Islet precursor cell (in vitro differentiated cells): ENCODE measurements at regions not wholly inside any gene's neighbourhood (a gene's known extent, or its start where the extent isn't known, plus 50 kb on each side); places are given as distances from the start of the nearest gene placed in this dataset.
A peak's percentile ranks its signal among the peaks of the same experiment; 100 is the strongest.
"Not testable (repeated sequence)": the region's sequence is repeated elsewhere in the genome, so short reads cannot be mapped to it uniquely, and the experiment has no call there.

Experiments used
- DNase-seq: peaks from one replicate; pipeline ENCODE4 v3.0.0-alpha.2; 2018

DNA sequence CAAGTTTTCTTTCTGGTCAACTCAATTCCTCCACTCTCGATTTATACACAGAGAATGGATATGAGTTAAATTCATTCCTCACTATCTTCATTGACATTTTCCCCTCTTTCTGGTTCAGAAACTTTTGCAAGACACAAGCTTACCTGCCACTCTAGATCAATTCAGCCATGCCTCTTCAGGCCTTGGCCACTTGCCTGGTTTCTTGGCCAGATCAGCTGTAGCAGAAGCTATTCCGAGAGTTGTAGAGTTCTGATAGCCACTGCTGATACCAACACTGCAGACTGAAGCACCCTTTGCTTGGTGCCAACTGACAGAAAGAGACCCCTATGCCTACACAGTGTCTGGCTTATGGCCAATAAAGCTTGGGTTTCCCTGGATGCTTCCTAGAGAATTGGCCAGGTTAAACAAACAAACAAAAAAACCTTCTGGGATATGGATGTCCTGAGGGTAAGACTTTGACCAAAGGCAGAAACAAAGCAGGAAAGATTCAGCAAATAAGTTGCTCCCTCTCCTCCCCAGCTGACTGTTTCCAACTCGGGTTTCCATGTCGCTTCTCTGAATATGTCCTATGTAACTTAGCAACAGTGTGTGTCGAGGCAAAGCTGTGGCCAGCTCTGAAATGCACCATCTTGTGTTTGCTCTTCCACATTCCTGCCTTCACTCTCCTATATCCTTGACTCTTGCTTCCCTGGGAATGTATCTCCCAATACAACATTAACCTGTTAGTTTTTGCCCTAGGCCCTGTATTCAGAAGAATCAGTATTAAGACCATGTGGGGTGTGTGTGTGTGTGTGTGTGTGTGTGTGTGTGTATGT, 521.6 kb downstream of the EPHA3 start:
- DNase-seq = no peak

DNA sequence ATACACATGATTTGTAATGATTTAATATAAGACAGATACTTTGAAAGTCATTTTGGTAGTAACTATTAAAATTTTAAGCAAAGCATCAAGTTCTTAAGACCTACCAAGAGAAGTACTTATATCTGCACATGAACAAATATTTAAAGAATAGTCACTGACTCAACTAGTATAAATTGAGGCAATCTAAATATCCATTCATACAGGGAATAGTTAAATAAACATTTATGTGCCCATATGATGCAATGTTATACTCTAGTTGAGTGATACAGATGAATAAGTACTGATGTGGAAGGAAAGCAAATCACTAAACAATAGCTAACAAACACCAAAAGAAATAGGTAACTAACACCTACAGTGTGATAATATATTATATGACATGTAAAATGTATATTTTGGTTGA, 527.7 kb downstream of the EPHA3 start:
- DNase-seq = no peak

DNA sequence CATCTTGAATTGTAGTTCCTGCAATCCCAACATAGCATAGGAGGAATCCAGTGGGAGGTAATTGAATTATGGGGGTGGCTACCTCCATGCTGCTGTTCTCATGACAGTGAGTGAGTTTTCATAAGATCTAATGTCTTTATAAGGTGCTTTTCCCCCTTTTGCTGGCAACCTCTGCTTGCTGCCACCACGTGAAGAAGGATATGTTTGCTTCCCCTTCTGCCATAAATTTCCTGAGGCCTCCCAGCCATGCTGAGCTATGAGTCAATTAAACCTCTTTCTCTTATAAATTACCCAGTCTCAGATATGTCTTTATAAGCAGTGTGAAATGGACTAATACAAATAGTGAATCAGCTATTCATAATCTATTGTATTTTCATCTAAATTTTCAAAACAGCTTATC, 537.3 kb downstream of the EPHA3 start:
- no peak for DNase-seq

DNA sequence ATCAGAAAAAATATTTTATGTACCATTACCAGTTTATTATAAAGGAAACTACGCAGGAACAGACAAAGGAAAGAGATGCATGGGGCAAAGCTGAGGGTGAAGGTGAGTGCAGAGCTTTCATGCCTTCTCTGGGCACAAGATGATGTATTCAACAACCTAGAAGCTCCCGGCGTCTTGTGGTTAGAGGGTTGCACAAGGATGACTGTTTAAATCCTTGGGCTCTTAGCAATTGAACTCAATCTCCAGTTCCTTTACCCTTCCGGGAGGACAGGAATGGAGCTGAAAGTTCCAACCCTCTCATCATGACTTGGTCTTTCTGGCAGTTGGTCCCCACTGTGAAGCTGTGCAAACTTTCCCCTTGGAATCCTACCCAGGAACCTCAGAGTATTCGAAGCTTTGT, 542.0 kb downstream of the EPHA3 start:
- DNase-seq = no peak

DNA sequence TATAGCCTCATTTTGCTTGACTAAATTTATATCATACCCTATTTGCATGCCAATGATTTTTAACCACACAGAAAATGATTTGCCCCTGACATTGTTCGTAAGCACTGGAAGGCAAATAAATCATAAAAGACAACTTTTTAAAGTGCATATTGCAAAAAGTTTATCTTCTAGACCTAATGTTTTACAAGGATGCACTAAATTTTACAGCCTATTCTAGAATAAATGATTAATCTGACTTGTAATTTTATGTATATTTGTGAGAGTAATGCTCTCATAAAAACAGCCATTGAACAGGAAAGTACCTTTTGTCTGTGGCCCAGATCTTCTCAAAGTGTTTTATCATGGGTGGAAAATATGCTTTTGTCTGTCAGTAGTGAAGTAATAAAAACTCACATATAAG, 546.6 kb downstream of the EPHA3 start:
- no peak for DNase-seq

DNA sequence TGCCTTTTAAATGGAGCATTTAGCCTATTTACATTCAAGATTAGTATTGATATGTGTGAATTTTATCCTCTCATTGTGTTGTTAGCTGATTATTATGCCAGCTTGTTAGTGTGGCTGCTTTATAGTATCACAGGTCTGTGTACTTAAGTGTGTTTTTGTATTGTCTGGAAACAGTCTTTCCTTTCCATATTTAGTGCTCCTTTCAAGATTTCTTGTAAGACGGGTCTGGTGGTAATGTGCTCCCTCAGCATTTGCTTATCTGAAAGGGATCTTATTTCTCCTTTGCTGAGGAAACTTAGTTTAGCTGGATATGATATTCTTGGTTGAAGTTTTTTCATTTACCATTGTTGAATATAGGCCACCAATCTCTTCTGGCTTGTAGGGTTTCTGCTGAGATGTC, 549.0 kb downstream of the EPHA3 start:
- DNase-seq = no peak

DNA sequence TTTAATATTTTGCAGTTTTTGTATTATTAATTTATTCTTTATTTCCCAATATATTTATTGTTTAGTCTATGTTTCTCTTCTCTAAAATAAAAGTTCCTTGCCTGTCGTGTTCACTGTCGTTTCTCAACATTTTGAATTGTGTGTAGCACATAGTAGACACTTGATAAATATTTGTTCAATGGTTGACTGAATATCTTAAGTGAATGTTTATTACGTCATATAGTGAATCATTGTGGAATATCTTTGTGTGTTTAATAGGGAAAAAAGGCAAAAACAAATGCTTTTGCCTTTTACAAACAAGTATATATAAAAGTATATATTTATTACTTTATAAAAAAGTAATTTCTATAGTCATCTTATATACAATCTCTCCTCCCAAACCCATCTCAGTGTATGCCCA, 572.3 kb downstream of the EPHA3 start:
- no peak for DNase-seq

DNA sequence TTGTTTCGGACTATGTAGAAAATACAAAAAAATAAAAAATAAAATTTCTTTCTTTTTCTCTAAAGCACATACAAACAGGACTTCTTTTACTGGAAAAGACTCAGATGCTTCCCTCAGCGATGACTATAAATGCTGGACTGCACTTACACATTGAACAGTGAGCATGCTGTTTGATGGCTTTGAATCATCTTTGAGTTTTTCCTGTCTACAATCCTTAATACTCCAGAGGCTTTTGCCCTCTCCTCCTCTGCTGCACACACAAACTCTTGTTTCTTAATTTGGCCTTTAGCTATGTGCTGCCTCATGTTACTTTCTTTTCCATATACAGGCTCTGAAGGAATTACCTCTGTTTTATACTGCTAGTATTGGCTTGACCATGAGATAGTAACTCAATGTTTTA, 575.1 kb downstream of the EPHA3 start:
- DNase-seq = no peak

DNA sequence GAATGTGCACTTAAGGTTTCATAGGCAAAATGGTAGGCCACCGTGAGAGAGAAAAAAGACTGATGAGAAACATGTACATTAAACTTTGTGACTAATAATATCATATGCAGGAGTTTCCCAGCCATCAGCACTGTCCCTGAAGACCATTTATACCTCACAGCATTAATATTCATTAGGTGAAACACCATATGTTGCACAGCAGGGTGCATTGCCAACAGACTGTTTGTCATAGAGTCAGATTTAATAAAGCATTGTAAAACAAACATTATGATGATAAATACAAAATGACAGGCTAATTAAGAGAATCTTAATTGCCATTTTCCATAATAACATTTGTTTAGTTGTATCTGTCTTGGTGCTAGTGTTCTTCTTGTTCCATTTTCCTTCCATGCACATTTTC, 578.3 kb downstream of the EPHA3 start:
- no peak for DNase-seq

DNA sequence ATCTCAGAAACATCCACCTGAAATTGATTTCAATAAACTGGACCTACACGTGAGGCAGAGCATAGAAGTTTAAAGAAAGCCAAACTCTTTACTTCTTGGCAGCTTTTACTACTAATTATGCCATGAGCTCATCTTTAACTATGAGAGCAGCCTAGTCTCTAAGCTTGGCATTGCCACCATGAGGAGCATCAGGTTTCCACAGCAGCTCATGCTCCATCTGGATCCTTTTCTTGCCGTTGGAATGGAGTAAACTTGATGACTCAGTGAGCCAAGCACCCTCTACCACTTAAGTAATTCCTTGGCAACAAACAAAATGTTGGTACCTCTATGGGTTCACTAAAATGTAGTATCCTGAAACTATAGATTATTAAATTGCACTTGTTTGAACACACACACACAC, 583.2 kb downstream of the EPHA3 start:
- DNase-seq = no peak

DNA sequence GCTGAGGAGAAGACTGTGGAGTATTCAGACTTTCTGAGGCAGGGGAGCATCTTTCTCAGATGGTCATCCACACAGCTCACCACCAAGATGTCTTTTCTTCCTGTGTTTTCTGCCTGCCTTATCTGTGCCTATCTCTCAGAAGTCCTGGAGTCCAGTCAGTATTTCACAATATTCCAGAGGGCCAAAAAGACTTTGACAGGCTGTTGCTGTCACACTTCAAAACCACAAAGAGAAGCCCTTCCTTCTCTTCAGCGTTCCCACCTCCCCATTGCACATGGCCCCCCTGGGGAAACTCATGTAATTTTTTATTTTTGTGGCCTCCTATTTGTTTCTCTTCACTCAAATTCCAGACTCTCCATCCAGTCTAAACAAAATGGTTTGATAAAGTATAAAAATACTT, 585.2 kb downstream of the EPHA3 start:
- no peak for DNase-seq

DNA sequence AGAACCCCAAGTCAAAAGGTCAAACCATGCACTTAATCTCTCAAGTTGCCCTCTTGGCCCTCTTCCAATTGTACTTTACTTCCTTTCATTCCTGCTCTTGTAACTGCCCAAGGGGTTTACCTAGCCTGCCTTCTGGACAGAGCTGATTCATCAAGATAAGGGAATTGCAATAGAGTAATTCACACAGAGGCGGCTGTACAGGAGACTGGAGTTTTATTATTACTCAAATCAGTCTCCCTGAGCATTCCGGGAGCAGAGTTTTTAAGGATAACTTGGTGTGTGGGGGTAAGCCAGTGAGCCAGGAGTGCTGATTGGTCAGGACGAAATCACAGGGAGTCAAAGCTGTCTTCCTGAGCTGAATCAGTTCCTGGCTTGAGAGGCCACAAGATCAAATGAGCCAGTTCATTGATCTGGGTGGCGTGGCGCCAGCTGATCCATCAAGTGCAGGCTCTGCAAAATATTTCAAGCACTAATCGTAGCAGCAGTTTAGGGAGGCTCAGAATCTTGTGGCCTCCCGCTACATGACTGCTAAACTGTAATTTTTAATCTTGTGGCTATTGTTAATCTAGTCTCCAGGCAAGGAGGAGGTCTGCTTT, 590.0 kb downstream of the EPHA3 start:
- no peak for DNase-seq

DNA sequence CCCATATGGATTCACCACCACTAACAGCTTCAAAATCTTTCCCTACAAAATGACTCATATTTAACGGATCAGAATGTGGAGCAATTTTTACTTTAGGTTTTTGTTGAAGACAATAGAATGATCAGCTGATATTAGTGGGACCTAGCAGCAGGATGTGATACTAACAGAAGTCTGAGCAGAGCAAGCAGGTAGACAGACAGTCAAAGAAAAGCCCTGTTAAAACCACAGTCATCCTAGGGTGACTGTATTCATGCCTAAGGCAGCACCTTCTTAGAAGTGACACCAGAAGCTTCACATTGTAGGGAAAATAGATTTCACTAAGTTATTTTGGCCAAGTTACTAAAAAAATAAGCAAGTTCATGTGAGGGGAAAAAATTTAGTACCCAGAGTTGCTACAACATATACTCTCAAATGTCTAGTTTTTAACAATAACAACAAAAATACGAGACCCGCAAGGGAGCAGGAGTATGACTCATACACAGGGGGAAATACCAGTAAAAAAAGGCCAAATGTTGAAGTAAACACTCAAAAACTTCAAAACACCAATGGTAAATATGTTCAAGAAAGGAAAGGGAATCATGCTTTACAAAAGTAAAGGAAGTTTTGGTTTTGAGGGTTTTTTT, 590.9 kb downstream of the EPHA3 start:
- DNase-seq = no peak

DNA sequence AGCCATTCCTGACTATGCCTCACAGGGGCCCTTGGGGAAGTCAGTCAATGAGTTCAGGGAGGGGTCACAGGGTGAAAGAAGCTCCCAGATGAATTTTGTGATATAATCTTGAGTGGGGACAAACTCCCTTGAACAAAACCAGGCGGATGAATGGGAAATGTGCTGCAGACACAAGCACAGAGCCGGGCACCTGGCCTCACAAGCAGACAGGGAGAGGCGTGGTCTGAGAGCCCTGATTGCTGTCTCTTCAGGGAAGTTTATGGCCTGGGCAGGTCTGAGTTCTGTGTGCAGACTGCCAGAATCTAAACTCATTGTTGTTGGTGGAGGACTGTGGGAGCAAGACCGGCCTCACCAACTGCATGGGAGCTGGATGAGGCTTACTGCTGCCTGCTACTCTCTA, 591.8 kb downstream of the EPHA3 start:
- DNase-seq = no peak

DNA sequence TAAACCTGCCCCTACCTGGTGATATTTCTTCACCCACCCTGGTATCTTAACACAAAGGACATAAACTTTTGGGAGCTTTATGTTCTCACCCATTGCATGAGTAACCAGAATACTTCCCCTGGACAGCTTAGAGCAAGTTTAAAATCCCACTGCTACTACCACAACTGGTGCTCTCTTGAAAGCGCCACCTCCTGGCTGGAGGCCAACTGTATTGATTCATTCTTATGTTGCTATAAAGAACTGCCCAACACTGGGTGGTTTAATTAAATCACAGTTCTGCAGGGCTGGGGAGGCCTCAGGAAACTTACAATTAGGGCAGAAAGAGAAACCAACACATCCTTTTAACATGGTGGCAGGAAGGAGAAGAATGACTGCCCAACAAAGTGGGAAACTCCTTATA, 592.4 kb downstream of the EPHA3 start:
- no peak for DNase-seq

DNA sequence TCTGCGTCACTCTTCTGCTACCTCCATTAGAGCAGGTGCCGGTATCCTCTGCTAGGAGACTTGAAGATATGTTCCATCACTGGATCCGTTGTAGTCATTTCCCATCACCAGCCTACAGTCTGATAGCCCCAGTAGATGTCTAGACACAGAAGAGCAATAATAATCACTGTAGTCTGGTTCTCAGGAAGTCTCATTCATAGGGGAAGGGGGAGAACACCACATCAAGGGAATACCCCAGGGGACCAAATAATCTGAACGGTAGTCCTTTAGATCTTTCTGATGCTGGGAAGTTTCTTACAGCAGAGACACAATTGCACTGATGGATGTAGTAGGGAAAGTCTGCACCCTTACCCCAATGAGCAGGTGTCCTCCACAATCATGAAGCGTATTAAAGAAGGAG, 595.0 kb downstream of the EPHA3 start:
- no peak for DNase-seq

DNA sequence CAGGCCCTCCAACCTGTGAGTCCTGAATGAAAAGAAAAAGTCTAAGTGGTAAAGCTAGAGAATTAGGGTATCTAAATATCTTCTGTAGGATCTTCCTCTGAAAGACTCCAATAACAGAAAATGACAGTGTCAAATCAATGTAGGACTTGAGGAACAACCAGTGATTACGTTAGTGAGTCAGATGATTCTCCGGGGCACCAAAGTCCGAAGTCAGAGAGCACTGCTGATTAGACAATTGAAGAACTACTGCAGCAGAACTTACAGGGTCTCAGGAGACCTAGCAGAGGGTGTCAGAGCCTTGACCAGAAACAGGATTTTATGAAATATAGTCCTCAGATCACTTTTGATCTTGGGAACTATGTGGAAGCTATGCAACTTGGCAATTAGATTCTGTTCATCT, 605.8 kb downstream of the EPHA3 start:
- DNase-seq = no peak

DNA sequence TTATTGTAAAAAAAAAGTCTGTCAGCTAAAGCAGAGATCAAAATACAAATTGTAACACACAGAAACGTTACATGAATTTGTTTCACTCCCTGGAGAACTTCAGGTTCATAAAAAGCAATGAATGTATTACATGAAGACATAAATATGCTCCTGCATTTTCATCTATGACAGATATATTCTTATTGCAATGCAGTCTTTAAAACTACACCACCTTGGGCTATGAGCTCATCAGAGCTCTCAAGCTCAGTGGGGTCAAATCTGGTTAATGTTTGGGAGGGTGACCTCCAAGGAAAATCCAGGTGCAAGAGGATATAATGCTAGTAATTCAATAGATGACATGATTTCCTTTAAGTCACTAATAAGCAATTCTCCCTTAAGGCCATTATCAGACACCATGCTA, 606.8 kb downstream of the EPHA3 start:
- no peak for DNase-seq

DNA sequence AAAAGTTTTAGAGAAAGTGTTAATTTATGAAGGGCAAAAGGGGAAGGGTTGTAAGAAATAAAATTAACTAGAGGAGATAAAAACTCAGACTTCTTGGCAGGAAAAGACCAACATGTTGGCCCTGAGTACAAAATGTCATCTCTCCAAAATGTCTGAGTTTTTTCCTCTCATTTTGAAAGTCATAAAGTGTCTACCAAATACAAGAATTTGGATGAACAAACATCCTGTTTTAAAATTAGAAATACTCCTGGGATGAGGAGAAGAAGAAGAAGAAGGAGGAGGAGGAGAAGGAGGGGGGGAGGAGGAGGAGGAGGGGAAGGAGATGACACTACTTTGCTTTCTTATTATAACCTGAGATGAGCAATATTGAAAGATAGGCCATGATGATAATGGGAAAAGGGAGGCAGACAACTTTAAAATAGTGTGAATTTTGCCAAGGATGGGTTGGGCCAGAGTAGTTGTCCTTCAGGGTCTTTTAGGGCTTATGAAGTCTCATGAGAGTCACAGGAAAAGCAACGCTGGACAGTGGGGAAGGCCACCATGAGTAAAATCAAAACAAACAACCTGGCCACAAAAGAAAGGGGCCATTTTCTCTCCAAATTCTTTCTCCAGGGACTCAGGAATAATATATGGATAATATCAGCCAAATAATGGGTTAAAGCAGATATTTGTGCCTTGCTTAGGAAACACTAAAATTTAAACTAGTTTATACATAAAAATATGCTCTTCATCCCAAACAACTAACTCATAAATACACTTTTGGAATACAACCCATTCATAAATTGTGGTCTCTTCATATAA, 632.9 kb downstream of the EPHA3 start:
- DNase-seq = no peak

DNA sequence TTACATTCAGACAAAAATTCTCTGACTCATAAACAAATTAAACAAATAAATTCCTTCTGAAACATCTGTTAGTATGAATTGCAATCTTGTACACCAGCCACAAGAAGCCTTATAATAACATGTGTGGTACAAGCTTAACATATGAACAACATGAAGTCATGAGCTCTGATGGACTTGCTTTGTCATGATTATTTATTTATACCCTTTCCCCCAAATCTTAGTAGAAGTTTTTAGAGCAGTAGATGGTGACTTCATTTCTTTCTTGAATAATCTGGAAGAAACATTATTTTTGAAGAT, 633.4 kb downstream of the EPHA3 start:
- DNase-seq = no peak

DNA sequence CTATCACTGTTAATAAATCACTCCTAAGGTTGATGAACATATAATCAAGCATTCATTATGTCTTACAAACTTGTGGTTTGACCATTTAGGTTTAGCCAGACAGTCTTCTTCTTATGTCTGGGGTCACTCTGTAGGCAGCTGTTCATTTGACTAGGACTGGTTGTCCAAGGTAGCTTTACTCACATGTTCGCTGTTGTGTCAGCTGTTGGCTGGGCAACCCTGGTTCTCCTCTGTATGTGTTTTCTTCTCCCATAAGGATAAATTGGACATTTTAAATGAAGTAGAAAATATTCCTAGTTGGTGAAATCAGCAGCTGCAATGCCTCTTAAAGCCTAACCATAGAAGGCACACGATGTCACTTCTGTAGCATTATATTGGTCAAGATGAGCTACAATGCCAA, 635.1 kb downstream of the EPHA3 start:
- no peak for DNase-seq

DNA sequence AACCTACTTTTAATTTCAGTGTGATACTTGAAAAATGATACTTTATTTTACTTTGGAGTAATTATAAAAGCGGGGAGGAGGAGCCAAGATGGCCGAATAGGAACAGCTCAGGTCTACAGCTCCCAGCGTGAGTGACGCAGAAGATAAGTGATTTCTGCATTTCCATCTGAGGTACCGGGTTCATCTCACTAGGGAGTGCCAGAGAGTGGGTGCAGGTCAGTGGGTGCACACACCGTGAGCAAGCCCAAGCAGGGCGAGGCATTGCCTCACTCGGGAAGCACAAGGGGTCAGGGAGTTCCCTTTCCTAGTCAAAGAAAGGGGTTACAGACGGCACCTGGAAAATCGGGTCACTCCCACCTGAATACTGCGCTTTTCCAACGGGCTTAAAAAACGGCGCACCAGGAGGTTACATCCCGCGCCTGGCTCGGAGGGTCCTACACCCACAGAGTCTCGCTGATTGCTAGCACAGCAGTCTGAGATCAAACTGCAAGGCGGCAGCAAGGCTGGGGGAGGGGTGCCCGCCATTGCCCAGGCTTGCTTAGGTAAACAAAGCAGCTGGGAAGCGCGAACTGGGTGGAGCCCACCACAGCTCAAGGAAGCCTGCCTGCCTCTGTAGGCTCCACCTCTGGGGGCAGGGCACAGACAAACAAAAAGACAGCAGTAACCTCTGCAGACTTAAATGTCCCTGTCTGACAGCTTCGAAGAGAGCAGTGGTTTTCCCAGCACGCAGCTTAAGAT, 640.3 kb downstream of the EPHA3 start:
- DNase-seq = not testable (repeated sequence)

DNA sequence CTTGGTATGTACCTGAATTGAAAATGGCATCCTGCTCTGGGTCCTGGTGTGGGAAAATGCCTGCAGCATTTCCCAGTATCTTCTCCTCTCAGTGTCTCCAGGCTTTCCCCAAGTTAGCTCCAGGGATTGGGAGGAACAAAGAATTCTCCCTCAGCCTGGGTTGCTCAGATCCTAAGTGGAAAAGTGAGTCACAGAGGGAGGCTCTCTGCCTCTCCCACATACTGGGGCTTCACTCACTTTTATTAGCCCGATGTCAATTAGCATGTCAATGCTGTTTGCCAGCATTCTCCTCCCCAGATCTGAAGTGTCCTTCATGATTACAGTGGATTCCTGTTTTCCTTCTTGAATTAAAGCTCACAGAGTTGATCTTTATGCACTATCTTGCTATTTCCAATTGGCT, 655.0 kb downstream of the EPHA3 start:
- peak; percentile 59 for DNase-seq
